OCI-LY7 (cell line): ENCODE measurements at regions not wholly inside any gene's neighbourhood (a gene's known extent, or its start where the extent isn't known, plus 50 kb on each side); places are given as distances from the start of the nearest gene placed in this dataset.

ENCODE experiments used
- BruUV-seq: library from RNA; stranded (reverse); fragments of 400-500 nt; replicated peaks from 2 replicates; lab custom pipeline; 2021; lab: Mats Ljungman, UMichigan
- CTCF ChIA-PET: fragments of 300-600 bp; sonication (Branson Sonifier 250); formaldehyde crosslinking; loops from one replicate; lab custom pipeline; 2022; ENCODE audit warnings: antibody characterized with exemption; ENCODE audit not compliant: unreplicated experiment; lab: Charles Lee
- POLR2A ChIA-PET: fragments of 300-600 bp; sonication (Branson Sonifier 250); formaldehyde crosslinking; loops from one replicate; lab custom pipeline; 2022; ENCODE audit warnings: antibody characterized with exemption; lab: Charles Lee
- DNase-seq: peaks from one replicate; pipeline ENCODE4 v3.0.0-alpha.2; 2015; ENCODE audit warnings: low spot score
- H2AFZ ChIP-seq: fragments of 200-600 bp; sonication (generic), shearing (Covaris generic); 2 replicates; pipeline ENCODE4 v1.6.1; 2014; ENCODE audit warnings: mild to moderate bottlenecking, antibody characterized with exemption, low read length, moderate library complexity
- H3K27ac ChIP-seq: fragments of 200-600 bp; sonication (generic); 2 replicates; pipeline ENCODE4 v1.5.1; 2014; ENCODE audit warnings: mixed run types, low read depth, mild to moderate bottlenecking, moderate library complexity, low read length, inconsistent platforms; ENCODE audit not compliant: poor library complexity, severe bottlenecking
- H3K36me3 ChIP-seq: fragments of 200-600 bp; sonication (generic); 2 replicates; pipeline ENCODE4 v1.6.1; 2014; ENCODE audit warnings: mild to moderate bottlenecking, antibody characterized with exemption, low read length, moderate library complexity, mixed read lengths; ENCODE audit not compliant: insufficient read depth
- H3K4me1 ChIP-seq: fragments of 200-600 bp; sonication (generic); 2 replicates; pipeline ENCODE4 v1.5.1; 2014; ENCODE audit warnings: mild to moderate bottlenecking, low read length; ENCODE audit not compliant: insufficient read depth, poor library complexity, severe bottlenecking
- H3K4me2 ChIP-seq: fragments of 200-600 bp; sonication (generic); 2 replicates; pipeline ENCODE4 v1.6.1; 2014; ENCODE audit warnings: mild to moderate bottlenecking, low read length
- H3K4me3 ChIP-seq: fragments of 200-600 bp; sonication (generic); 2 replicates; pipeline ENCODE4 v1.5.1; 2014; ENCODE audit warnings: mild to moderate bottlenecking, low read depth, low read length; ENCODE audit not compliant: poor library complexity, severe bottlenecking
- H3K79me2 ChIP-seq: fragments of 200-600 bp; sonication (generic); 2 replicates; pipeline ENCODE4 v1.6.1; 2016; ENCODE audit warnings: low read depth, mild to moderate bottlenecking, low read length, moderate library complexity, mixed read lengths; ENCODE audit not compliant: insufficient read depth
- H3K9me2 ChIP-seq: fragments of 200-600 bp; sonication (generic); 2 replicates; pipeline ENCODE4 v1.6.1; 2016; ENCODE audit warnings: mild to moderate bottlenecking, low read length, mixed read lengths; ENCODE audit not compliant: insufficient read depth
- H3K9me3 ChIP-seq: fragments of 200-600 bp; sonication (generic); 2 replicates; pipeline ENCODE4 v1.6.1; 2014; ENCODE audit warnings: mild to moderate bottlenecking, mixed run types, low read length, mixed read lengths
- H4K20me1 ChIP-seq: fragments of 200-600 bp; sonication (generic); 2 replicates; pipeline ENCODE4 v1.6.1; 2014; ENCODE audit warnings: mild to moderate bottlenecking, antibody characterized with exemption, low read length, moderate library complexity, mixed read lengths; ENCODE audit not compliant: insufficient read depth
- CTCF ChIP-seq: fragments of 200-600 bp; sonication (generic); conservative IDR thresholded peaks from 2 replicates; pipeline ENCODE4 v1.5.1; 2014; ENCODE audit warnings: mild to moderate bottlenecking, antibody characterized with exemption, low read length, moderate library complexity, mixed read lengths
- EZH2phosphoT487 ChIP-seq: fragments of 200-600 bp; sonication (generic); IDR thresholded peaks from 2 replicates; pipeline ENCODE4 v1.6.1; 2018; ENCODE audit warnings: low read depth, borderline replicate concordance, mild to moderate bottlenecking, mixed run types, antibody characterized with exemption, low read length, moderate library complexity, mixed read lengths
- intact Hi-C: fragments of 100-400 bp; cut with micrococcal nuclease; formaldehyde crosslinking; loops from one replicate; pipeline ENCODE4 v1.10.0; 2022; ENCODE audit not compliant: unreplicated experiment

GRCh38 chr6:44040786-44041185, 86.5 kb downstream of the MRPL14 start:
- Histone ChIP-seq H4K20me1 (no peaks in the 10 kb centered on the region), H3K36me3 (no peaks in the 10 kb centered on the region), H3K4me3 (no peak overlapping the region), H3K9me3 (peaks cover 9% of the 10 kb centered on the region; the same call in 1 of the 2 replicates), H3K4me1 (peaks cover 1% of the 10 kb centered on the region), H3K27ac (no peak overlapping the region), H2AFZ (no peak overlapping the region), H3K9me2 (no peaks in the 10 kb centered on the region), H3K4me2 (no peak overlapping the region), H3K79me2 (no peaks in the 10 kb centered on the region)
- BruUV-seq: no TSS peak
- intact Hi-C loops: no loop called here
- TF ChIP-seq CTCF: no peak
- TF ChIP-seq EZH2phosphoT487: no peak
- no peak for DNase-seq
- POLR2A ChIA-PET: no interaction called here
- CTCF ChIA-PET: interaction anchor here (0.8 to 0.9 kb wide), 2 partner anchors 22 to 59 kb away, joined by 3 to 4 read pairs; no protein-coding TSS in a partner anchor

GRCh38 chr6:44039839-44040350, 87.4 kb downstream of the MRPL14 start:
- DNase-seq: no peak
- CTCF ChIA-PET: interaction anchor here (0.9 kb wide), 1 partner anchor 23 kb away, joined by 4 read pairs; no protein-coding TSS in a partner anchor
- H2AFZ ChIP-seq: no peak overlapping the region

More at GRCh38 chr6:44039839-44040350, 87.4 kb downstream of the MRPL14 start:
- H3K36me3 ChIP-seq: no peaks in the 10 kb centered on the region
- H4K20me1 ChIP-seq: no peaks in the 10 kb centered on the region
- intact Hi-C loops: no loop called here
- no peaks in the 10 kb centered on the region for H3K9me2 ChIP-seq
- H3K9me3 ChIP-seq: peaks cover 6% of the 10 kb centered on the region; the same call in 1 of the 2 replicates
- no TSS peak for BruUV-seq
- no peak for TF ChIP-seq EZH2phosphoT487
- TF ChIP-seq CTCF: no peak
- no peaks in the 10 kb centered on the region for H3K79me2 ChIP-seq
- POLR2A ChIA-PET: no interaction called here
- H3K4me1 ChIP-seq: peaks cover 5% of the 10 kb centered on the region
- H3K4me2 ChIP-seq: no peak overlapping the region
- H3K27ac ChIP-seq: no peak overlapping the region
- H3K4me3 ChIP-seq: no peak overlapping the region
